Neuronal stem cell (in vitro differentiated cells): ENCODE measurements at regions not wholly inside any gene's neighbourhood (a gene's known extent, or its start where the extent isn't known, plus 50 kb on each side); places are given as distances from the start of the nearest gene placed in this dataset.

Experiments used
- DNase-seq: peaks from one replicate; pipeline ENCODE4 v3.0.0-alpha.2; 2013; ENCODE audit warnings: low spot score
- H2AFZ ChIP-seq: one replicate; pipeline ENCODE4 v1.6.1; 2013; ENCODE audit warnings: mild to moderate bottlenecking, low read length, inconsistent platforms
- H2AK5ac ChIP-seq: 2 replicates; pipeline ENCODE4 v1.6.1; 2013; ENCODE audit warnings: low read depth, mild to moderate bottlenecking, inconsistent platforms, low read length, moderate library complexity, mixed read lengths
- H2BK120ac ChIP-seq: 2 replicates; pipeline ENCODE4 v1.6.1; 2013; ENCODE audit warnings: low read depth, mild to moderate bottlenecking, inconsistent platforms, low read length, moderate library complexity, mixed read lengths
- H2BK12ac ChIP-seq: one replicate; pipeline ENCODE4 v1.6.1; 2013; ENCODE audit warnings: low read length, inconsistent platforms
- H2BK15ac ChIP-seq: 2 replicates; pipeline ENCODE4 v1.6.1; 2013; ENCODE audit warnings: mild to moderate bottlenecking, low read length, inconsistent platforms, mixed read lengths
- H2BK5ac ChIP-seq: one replicate; pipeline ENCODE4 v1.6.1; 2013; ENCODE audit warnings: inconsistent platforms, mild to moderate bottlenecking, low read length, moderate library complexity
- H3K14ac ChIP-seq: one replicate; pipeline ENCODE4 v1.6.1; 2013; ENCODE audit warnings: low read length, inconsistent platforms
- H3K18ac ChIP-seq: 2 replicates; pipeline ENCODE4 v1.6.1; 2013; ENCODE audit warnings: low read length, inconsistent platforms
- H3K23ac ChIP-seq: 2 replicates; pipeline ENCODE4 v1.6.1; 2013; ENCODE audit warnings: low read depth, mild to moderate bottlenecking, mixed read lengths, low read length, inconsistent platforms; ENCODE audit not compliant: poor library complexity
- H3K27ac ChIP-seq: replicated peaks from 3 replicates; pipeline ENCODE4 v1.5.1; 2013; ENCODE audit warnings: low read length, inconsistent platforms
- H3K27me3 ChIP-seq, 3 experiments: 2 replicates each; pipeline ENCODE4 v1.6.1; 2013; ENCODE audit warnings: low read length in 3 of 3, mild to moderate bottlenecking in 2 of 3, inconsistent platforms in 1 of 3, low read depth in 1 of 3, mixed read lengths in 1 of 3, moderate library complexity in 1 of 3; ENCODE audit not compliant: control insufficient read depth in 3 of 3, insufficient read depth in 3 of 3
- H3K36me3 ChIP-seq, 2 donors: replicated peaks in 1 of 2; 2 replicates each; pipeline ENCODE4 v1.6.1; 2013; ENCODE audit warnings: low read length in 2 of 2; ENCODE audit not compliant: control insufficient read depth in 2 of 2, insufficient read depth in 2 of 2
- H3K4ac ChIP-seq: 2 replicates; pipeline ENCODE4 v1.6.1; 2013; ENCODE audit warnings: inconsistent platforms, mild to moderate bottlenecking, low read length, moderate library complexity
- H3K4me1 ChIP-seq, 2 donors: 1 replicate in 1 of 2; 2 replicates in 1 of 2; pipeline ENCODE4 v1.6.1; 2013; ENCODE audit warnings: low read length in 2 of 2, low read depth in 1 of 2; ENCODE audit not compliant: control insufficient read depth in 2 of 2, insufficient read depth in 1 of 2
- H3K4me2 ChIP-seq: one replicate; pipeline ENCODE4 v1.6.1; 2013; ENCODE audit warnings: mild to moderate bottlenecking, low read length, inconsistent platforms; ENCODE audit not compliant: insufficient read depth, poor library complexity, severe bottlenecking
- H3K4me3 ChIP-seq, 2 donors: 2 replicates each; pipeline ENCODE4 v1.5.1; 2013; ENCODE audit warnings: low read length in 2 of 2, mild to moderate bottlenecking in 2 of 2, inconsistent platforms in 1 of 2, moderate library complexity in 1 of 2
- H3K79me1 ChIP-seq: one replicate; pipeline ENCODE4 v1.6.1; 2013; ENCODE audit warnings: low read depth, mild to moderate bottlenecking, inconsistent platforms, low read length, moderate library complexity
- H3K9ac ChIP-seq: one replicate; pipeline ENCODE4 v1.6.1; 2013; ENCODE audit warnings: mild to moderate bottlenecking, low read depth, low read length, inconsistent platforms; ENCODE audit not compliant: poor library complexity
- H3K9me3 ChIP-seq, 2 donors: replicated peaks in 1 of 2; 2 replicates each; pipeline versions ENCODE3 to v1.6.1; 2013; ENCODE audit warnings: low read length in 2 of 2, mild to moderate bottlenecking in 2 of 2, inconsistent platforms in 1 of 2, low read depth in 1 of 2, mixed read lengths in 1 of 2, moderate library complexity in 1 of 2; ENCODE audit not compliant: control insufficient read depth in 2 of 2, insufficient read depth in 1 of 2
- H4K8ac ChIP-seq: one replicate; pipeline ENCODE4 v1.6.1; 2013; ENCODE audit warnings: low read depth, mild to moderate bottlenecking, inconsistent platforms, low read length, moderate library complexity
- H4K91ac ChIP-seq: one replicate; pipeline ENCODE4 v1.6.1; 2013; ENCODE audit warnings: low read length, low read depth, mild to moderate bottlenecking, inconsistent platforms; ENCODE audit not compliant: poor library complexity
- WGBS, 2 donors: extraction: QIAGEN DNeasy Blood & Tissue Kit; methylation state at CpG; one replicate each; pipeline ENCODE4 v1.1.7; 2013; ENCODE audit warnings: missing lambda C conversion rate in 2 of 2, mixed read lengths in 1 of 2; ENCODE audit not compliant: insufficient read length in 2 of 2, insufficient replicate concordance in 1 of 2; ENCODE audit errors: extremely low coverage in 2 of 2; 5-methylcytosine and 5-hydroxymethylcytosine counted together

DNA sequence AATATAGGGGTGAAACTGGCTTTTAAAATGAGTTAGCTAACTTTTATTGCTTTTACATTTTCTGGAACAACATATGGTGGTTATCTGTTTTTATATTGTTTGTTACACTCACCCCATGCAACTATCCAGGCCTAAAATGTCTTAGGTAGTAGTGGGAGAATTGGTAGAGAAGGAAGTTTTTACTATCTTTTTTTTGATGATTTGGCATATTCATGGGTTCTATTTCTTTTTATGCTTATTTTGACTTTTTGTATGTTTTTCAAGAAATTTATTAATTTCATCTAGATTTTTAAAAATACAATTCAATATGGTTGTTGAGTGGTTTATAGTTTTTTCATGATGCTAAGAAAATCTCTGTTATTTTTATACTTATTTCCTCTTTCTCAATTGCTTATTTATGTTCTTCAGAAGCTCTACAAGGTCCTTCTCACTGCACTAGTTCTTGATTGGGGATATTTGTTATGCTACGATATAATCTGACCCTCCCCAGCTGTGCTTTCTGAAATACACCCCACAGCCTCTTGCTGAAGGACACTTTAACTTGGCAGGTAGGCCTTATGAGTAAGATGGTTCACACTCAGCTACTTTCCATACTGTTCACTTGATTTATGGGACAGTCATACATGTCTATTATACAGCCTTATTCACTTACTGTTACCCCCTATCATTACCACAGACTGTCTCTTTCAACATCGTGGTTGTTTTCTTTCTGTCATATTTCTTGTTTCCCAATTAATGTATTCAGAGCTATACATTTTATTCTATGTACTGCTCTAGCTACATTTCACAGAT is 431.2 kb downstream of the METTL15 start:
- no peaks in the 10 kb centered on the region for H3K9me3 ChIP-seq
- no peak overlapping the region for H3K9ac ChIP-seq
- no peak overlapping the region for H4K91ac ChIP-seq
- no peak overlapping the region for H2BK12ac ChIP-seq
- no peak overlapping the region for H2BK15ac ChIP-seq
- H2BK5ac ChIP-seq = no peak overlapping the region
- no peak overlapping the region for H3K18ac ChIP-seq
- no CpG with 5 or more reads among the region's 2 CpGs for WGBS, 2 donors
- H3K4me2 ChIP-seq = no peak overlapping the region
- no peak overlapping the region for H3K23ac ChIP-seq
- H4K8ac ChIP-seq = no peak overlapping the region
- no peaks in the 10 kb centered on the region for H3K36me3 ChIP-seq
- no peaks in the 10 kb centered on the region for H3K27me3 ChIP-seq
- H2BK120ac ChIP-seq = no peak overlapping the region
- no peak overlapping the region for H3K27ac ChIP-seq
- peaks cover 7 to 8% of the 10 kb centered on the region in 2 donors for H3K4me1 ChIP-seq
- no peak overlapping the region for H3K4me3 ChIP-seq
- H3K14ac ChIP-seq = no peak overlapping the region
- H3K79me1 ChIP-seq = no peaks in the 10 kb centered on the region
- H2AFZ ChIP-seq = no peak overlapping the region
- H2AK5ac ChIP-seq = no peak overlapping the region
- no peak for DNase-seq
- no peak overlapping the region for H3K4ac ChIP-seq

DNA sequence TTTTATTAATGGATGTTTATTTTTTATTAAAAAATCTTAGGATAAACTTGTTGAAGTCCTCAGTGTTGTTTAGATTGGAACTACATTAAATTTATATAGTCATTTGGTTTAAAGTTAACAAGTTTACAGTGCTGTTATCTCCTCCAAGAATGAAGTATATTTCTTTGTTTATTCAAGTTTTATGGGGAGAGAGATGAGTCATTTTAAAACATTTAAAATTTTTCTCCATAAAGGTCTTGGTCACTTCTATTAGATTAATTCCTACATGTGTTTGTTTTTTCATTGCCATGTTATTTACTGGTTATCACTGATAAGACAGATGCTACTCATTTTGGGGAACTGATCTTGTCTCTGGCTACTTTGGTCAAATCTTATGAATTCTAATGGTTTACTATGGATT is 429.6 kb downstream of the METTL15 start:
- no peak overlapping the region for H2BK120ac ChIP-seq
- H3K4ac ChIP-seq = no peak overlapping the region
- H3K4me3 ChIP-seq = no peak overlapping the region
- no peak overlapping the region for H4K8ac ChIP-seq
- H3K4me2 ChIP-seq = no peak overlapping the region
- no peak for DNase-seq
- no peak overlapping the region for H2BK12ac ChIP-seq
- no peak overlapping the region for H3K27ac ChIP-seq
- H2AFZ ChIP-seq = no peak overlapping the region
- H2BK15ac ChIP-seq = no peak overlapping the region
- no peak overlapping the region for H3K9ac ChIP-seq
- H4K91ac ChIP-seq = no peak overlapping the region
- H3K27me3 ChIP-seq = no peaks in the 10 kb centered on the region
- H3K23ac ChIP-seq = no peak overlapping the region
- H2BK5ac ChIP-seq = no peak overlapping the region
- no peak overlapping the region for H3K18ac ChIP-seq
- no peaks in the 10 kb centered on the region for H3K36me3 ChIP-seq
- no peaks in the 10 kb centered on the region for H3K9me3 ChIP-seq
- H3K79me1 ChIP-seq = no peaks in the 10 kb centered on the region
- no peak overlapping the region for H3K14ac ChIP-seq
- H3K4me1 ChIP-seq = peaks cover 2 to 7% of the 10 kb centered on the region in 2 donors
- no peak overlapping the region for H2AK5ac ChIP-seq

DNA sequence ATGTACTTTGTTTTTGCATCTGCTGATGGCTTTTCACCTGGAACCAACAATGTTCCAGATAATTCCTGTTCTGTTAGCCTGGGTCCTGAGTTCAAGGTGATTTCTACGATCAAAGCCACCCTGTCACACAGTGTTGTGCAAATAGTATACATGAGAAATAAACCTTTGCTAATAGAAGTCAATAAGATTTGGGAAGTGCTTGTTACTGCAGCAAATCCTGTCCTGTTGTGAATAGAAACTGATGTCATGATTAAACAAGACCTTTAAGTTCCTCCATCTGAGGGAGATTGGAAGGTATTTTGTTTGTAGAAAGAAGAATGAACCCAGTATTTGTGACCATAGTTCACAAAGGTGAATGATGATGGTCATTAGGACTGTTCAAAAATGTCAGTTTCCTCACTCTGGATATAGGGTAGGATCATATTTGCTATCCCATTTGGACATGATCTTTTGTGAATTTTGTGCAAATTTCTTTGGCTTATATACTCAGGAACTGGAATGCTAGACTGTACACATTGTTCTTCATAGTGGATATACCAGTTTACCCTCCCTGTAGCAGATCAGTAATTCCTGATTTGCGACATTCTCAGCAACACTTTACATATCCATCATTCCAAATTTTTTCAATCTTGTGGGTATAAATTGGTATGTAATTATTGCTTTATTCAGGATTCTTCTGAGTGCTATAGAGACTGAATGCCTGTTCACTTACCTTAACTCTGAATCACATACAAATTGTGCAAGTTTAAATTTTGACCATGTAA is 428.5 kb downstream of the METTL15 start:
- Histone ChIP-seq H3K23ac (no peak overlapping the region), H2BK15ac (no peak overlapping the region), H4K8ac (no peak overlapping the region), H3K9ac (no peak overlapping the region), H3K36me3 (no peaks in the 10 kb centered on the region), H4K91ac (no peak overlapping the region), H2AFZ (no peak overlapping the region), H3K27ac (no peak overlapping the region), H3K9me3 (no peaks in the 10 kb centered on the region), H2BK12ac (no peak overlapping the region), H2BK5ac (no peak overlapping the region), H3K18ac (no peak overlapping the region), H3K4ac (no peak overlapping the region), H3K79me1 (no peaks in the 10 kb centered on the region), H2AK5ac (no peak overlapping the region), H3K27me3 (no peaks in the 10 kb centered on the region), H2BK120ac (no peak overlapping the region), H3K4me1 (peaks cover 2 to 3% of the 10 kb centered on the region in 2 donors), H3K4me2 (no peak overlapping the region), H3K14ac (no peak overlapping the region), H3K4me3 (no peak overlapping the region)
- DNase-seq = no peak
- no CpG with 5 or more reads among the region's 2 CpGs for WGBS, 2 donors

DNA sequence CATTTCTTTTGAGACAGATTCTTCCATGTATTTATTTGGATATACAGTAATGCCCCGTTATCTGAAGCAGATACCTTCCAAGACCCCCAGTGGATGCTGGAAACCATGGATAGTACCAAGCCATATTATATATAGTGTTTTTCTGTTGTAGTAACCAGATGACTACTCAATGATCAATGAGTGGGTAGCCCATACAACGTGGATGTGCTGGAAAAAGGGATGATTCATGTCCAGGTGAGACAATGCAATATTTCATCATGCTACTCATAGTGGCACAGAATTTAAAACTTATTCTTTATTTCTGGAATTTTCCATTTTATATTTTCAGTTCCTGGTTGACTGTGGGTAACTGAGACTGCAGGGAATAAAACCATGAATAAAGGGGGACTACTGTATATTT is 427.5 kb downstream of the METTL15 start:
- no peak overlapping the region for H2AK5ac ChIP-seq
- WGBS, 2 donors = no CpG with 5 or more reads among the region's 2 CpGs
- H3K4ac ChIP-seq = no peak overlapping the region
- no peak overlapping the region for H2BK15ac ChIP-seq
- no peak overlapping the region for H4K91ac ChIP-seq
- no peaks in the 10 kb centered on the region for H3K27me3 ChIP-seq
- no peak overlapping the region for H3K4me3 ChIP-seq
- no peak overlapping the region for H4K8ac ChIP-seq
- peaks cover 0 to 2% of the 10 kb centered on the region in 2 donors for H3K4me1 ChIP-seq
- H3K27ac ChIP-seq = no peak overlapping the region
- H3K9ac ChIP-seq = no peak overlapping the region
- H3K36me3 ChIP-seq = no peaks in the 10 kb centered on the region
- H3K14ac ChIP-seq = no peak overlapping the region
- H3K79me1 ChIP-seq = no peaks in the 10 kb centered on the region
- no peak overlapping the region for H2BK5ac ChIP-seq
- no peak for DNase-seq
- no peak overlapping the region for H3K4me2 ChIP-seq
- H2BK12ac ChIP-seq = no peak overlapping the region
- H3K9me3 ChIP-seq = no peaks in the 10 kb centered on the region
- no peak overlapping the region for H3K18ac ChIP-seq
- H2BK120ac ChIP-seq = no peak overlapping the region
- H2AFZ ChIP-seq = no peak overlapping the region
- no peak overlapping the region for H3K23ac ChIP-seq
